CD4-positive, alpha-beta T cell treated with Interleukin-17A for 1 hour (primary cell): ENCODE measurements at regions not wholly inside any gene's neighbourhood (a gene's known extent, or its start where the extent isn't known, plus 50 kb on each side); places are given as distances from the start of the nearest gene placed in this dataset.
"Not testable (repeated sequence)": the region's sequence is repeated elsewhere in the genome, so short reads cannot be mapped to it uniquely, and the experiment has no call there.

Source experiments
- DNase-seq: peaks from one replicate; pipeline ENCODE4 v3.0.0-alpha.2; 2020

- no peak for DNase-seq
Observed at GRCh38 chr2:226184940-226185615, 614.5 kb downstream of the IRS1 start.

- DNase-seq = no peak
Observed at GRCh38 chr2:226184540-226184939, 615.1 kb downstream of the IRS1 start.

- DNase-seq = no peak
Observed at GRCh38 chr2:226183550-226183949, 616.1 kb downstream of the IRS1 start.

GRCh38 chr2:226183033-226183432, 616.6 kb downstream of the IRS1 start:
- no peak for DNase-seq

GRCh38 chr2:226181909-226182308, 617.7 kb downstream of the IRS1 start:
- DNase-seq = no peak

- DNase-seq = no peak
Observed at GRCh38 chr2:226180281-226180884, 619.2 kb downstream of the IRS1 start.

- DNase-seq = no peak
Observed at GRCh38 chr2:226179010-226179409, 620.6 kb downstream of the IRS1 start.

GRCh38 chr2:226176283-226176984, 623.2 kb downstream of the IRS1 start:
- no peak for DNase-seq

- DNase-seq = no peak
Observed at GRCh38 chr2:226174390-226174789, 625.2 kb downstream of the IRS1 start.

- DNase-seq = no peak
Observed at GRCh38 chr2:226172939-226173338, 626.7 kb downstream of the IRS1 start.

- DNase-seq = no peak
Observed at GRCh38 chr2:226172309-226172708, 627.3 kb downstream of the IRS1 start.

- no peak for DNase-seq
Observed at GRCh38 chr2:226169751-226170581, 629.7 kb downstream of the IRS1 start.

GRCh38 chr2:226168496-226169160, 631.0 kb downstream of the IRS1 start:
- DNase-seq = no peak

GRCh38 chr2:226164512-226164911, 635.1 kb downstream of the IRS1 start:
- DNase-seq = no peak

- not testable (repeated sequence) for DNase-seq
Observed at GRCh38 chr2:226160617-226161016, 639.0 kb downstream of the IRS1 start.

GRCh38 chr2:226159875-226160479, 639.6 kb downstream of the IRS1 start:
- no peak for DNase-seq

- no peak for DNase-seq
Observed at GRCh38 chr2:226158940-226159339, 640.7 kb downstream of the IRS1 start.

- DNase-seq = no peak
Observed at GRCh38 chr2:226158229-226158628, 641.4 kb downstream of the IRS1 start.

- no peak for DNase-seq
Observed at GRCh38 chr2:226155093-226155875, 644.3 kb downstream of the IRS1 start.

- no peak for DNase-seq
Observed at GRCh38 chr2:226154610-226155009, 645.0 kb downstream of the IRS1 start.

GRCh38 chr2:226153553-226153952, 646.1 kb downstream of the IRS1 start:
- no peak for DNase-seq
